ENCODE measurements at regions not wholly inside any gene's neighbourhood (a gene's known extent, or its start where the extent isn't known, plus 50 kb on each side); places are given as distances from the start of the nearest gene placed in this dataset.

DNA sequence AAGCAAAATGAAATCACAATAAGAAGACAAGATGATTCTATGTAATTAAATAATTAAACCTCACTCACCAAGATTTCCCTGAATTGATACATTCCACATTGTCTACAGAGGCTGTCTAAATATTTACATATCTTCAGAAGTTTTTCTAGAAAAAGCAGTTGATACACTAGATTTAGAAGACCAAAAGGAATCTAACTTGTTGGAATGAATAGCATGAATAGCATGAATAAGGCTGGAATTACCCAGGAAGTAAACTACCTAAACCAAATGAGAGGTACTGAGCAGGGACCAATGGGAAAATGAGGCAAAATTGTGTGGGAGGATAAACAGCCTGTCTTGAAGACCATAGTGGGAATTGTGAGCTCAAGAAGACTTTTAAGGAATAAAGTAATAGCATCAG is 479.7 kb downstream of the TXNL1 start:
- no peak for DNase-seq
- no peaks in the 10 kb centered on the region for H4K20me1 ChIP-seq (ENCODE audit: insufficient read depth, low read length)

GRCh38 chr18:56157541-56157940 is 480.9 kb downstream of the TXNL1 start:
- Histone ChIP-seq H3K27me3 (replicated peaks; ENCODE audit: insufficient read depth, low read length) (no peaks in the 10 kb centered on the region), H3K4me1 (ENCODE audit: low read length) (no peaks in the 10 kb centered on the region)
- no peak for DNase-seq

More for the DNA sequence above, 479.7 kb downstream of the TXNL1 start:
- H3F3A ChIP-seq (ENCODE audit: insufficient read depth, low read length) = no peaks in the 10 kb centered on the region
- no peak overlapping the region for H2AFZ ChIP-seq (ENCODE audit: low read length)
- H3K27me3 ChIP-seq (replicated peaks; ENCODE audit: insufficient read depth, low read length) = no peaks in the 10 kb centered on the region
- H3K4me2 ChIP-seq (ENCODE audit: low read depth, low read length) = no peak overlapping the region
- no peaks in the 10 kb centered on the region for H3K9me2 ChIP-seq (replicated peaks; ENCODE audit: insufficient read depth, low read length)
- no peaks in the 10 kb centered on the region for H3K9me3 ChIP-seq (replicated peaks; ENCODE audit: insufficient read depth, low read length)
- TF ChIP-seq EZH2phosphoT487 (IDR thresholded peaks at IDR 0.05; ENCODE audit: low read length) = no peak
- H3K27ac ChIP-seq (ENCODE audit: low read length) = no peak overlapping the region
- H3K4me3 ChIP-seq (ENCODE audit: low read length) = no peak overlapping the region
- H3K4me1 ChIP-seq (ENCODE audit: low read length) = no peaks in the 10 kb centered on the region
- H3K36me3 ChIP-seq (replicated peaks; ENCODE audit: insufficient read depth, low read length) = no peaks in the 10 kb centered on the region
- H3K9ac ChIP-seq (ENCODE audit: low read length) = no peak overlapping the region
- no peaks in the 10 kb centered on the region for H3K79me2 ChIP-seq (ENCODE audit: low read length)

DNA sequence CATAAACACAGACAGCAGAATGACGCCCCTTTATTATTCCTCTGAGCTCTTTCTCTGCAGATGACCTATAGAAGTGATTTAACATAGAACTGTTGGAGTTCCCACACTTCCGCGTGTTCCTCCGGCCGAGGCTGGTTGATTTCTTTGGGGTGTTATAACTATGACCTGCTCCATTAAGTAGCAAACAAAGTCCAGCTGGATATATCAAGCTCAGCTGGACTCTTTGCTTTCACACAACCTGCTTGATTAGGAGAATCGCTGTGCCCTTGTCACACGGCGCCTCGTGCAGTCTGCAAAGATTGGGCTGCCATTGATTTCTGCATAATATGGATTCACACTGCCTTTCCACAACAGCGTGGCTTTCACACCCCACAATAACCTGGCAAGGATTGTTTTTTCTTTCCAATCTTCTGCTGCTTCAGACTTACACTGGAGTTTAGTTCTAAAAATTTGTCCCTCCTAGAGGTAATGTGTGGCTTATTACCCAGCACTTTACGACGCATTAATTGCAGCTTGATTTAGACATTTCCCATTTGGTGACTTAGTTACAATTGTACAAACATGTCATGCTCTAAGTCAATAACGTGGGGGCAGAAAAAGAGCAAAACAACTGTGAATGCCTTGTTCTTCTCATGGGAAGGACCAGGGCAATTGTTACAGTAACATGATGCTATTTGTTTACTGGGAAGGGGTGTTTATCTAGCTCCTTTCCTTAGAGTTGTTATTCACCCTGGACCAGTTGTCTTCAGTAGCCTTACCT is 485.7 kb downstream of the TXNL1 start:
- Histone ChIP-seq H3K4me2 (ENCODE audit: low read depth, low read length) (no peak overlapping the region), H3K79me2 (ENCODE audit: low read length) (no peaks in the 10 kb centered on the region), H3F3A (ENCODE audit: insufficient read depth, low read length) (no peaks in the 10 kb centered on the region), H3K4me1 (ENCODE audit: low read length) (no peaks in the 10 kb centered on the region), H3K4me3 (ENCODE audit: low read length) (no peak overlapping the region), H3K36me3 (replicated peaks; ENCODE audit: insufficient read depth, low read length) (no peaks in the 10 kb centered on the region), H3K9me3 (replicated peaks; ENCODE audit: insufficient read depth, low read length) (no peaks in the 10 kb centered on the region), H3K27ac (ENCODE audit: low read length) (no peak overlapping the region), H3K9ac (ENCODE audit: low read length) (no peak overlapping the region), H2AFZ (ENCODE audit: low read length) (no peak overlapping the region), H3K27me3 (replicated peaks; ENCODE audit: insufficient read depth, low read length) (no peaks in the 10 kb centered on the region), H3K9me2 (replicated peaks; ENCODE audit: insufficient read depth, low read length) (no peaks in the 10 kb centered on the region), H4K20me1 (ENCODE audit: insufficient read depth, low read length) (no peaks in the 10 kb centered on the region)
- TF ChIP-seq, protein P1, sequence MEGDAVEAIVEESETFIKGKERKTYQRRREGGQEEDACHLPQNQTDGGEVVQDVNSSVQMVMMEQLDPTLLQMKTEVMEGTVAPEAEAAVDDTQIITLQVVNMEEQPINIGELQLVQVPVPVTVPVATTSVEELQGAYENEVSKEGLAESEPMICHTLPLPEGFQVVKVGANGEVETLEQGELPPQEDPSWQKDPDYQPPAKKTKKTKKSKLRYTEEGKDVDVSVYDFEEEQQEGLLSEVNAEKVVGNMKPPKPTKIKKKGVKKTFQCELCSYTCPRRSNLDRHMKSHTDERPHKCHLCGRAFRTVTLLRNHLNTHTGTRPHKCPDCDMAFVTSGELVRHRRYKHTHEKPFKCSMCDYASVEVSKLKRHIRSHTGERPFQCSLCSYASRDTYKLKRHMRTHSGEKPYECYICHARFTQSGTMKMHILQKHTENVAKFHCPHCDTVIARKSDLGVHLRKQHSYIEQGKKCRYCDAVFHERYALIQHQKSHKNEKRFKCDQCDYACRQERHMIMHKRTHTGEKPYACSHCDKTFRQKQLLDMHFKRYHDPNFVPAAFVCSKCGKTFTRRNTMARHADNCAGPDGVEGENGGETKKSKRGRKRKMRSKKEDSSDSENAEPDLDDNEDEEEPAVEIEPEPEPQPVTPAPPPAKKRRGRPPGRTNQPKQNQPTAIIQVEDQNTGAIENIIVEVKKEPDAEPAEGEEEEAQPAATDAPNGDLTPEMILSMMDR (IDR thresholded peaks at IDR 0.05; ENCODE audit: low read length) = no peak
- TF ChIP-seq EZH2phosphoT487 (IDR thresholded peaks at IDR 0.05; ENCODE audit: low read length) (no peak), EZH2 (optimal IDR thresholded peaks at IDR 0.05; ENCODE audit: low read depth, low read length) (no peak)
- DNase-seq = no peak

More at GRCh38 chr18:56157541-56157940, 480.9 kb downstream of the TXNL1 start:
- no peak overlapping the region for H3K4me3 ChIP-seq (ENCODE audit: low read length)
- no peaks in the 10 kb centered on the region for H3K36me3 ChIP-seq (replicated peaks; ENCODE audit: insufficient read depth, low read length)
- no peak overlapping the region for H3K4me2 ChIP-seq (ENCODE audit: low read depth, low read length)
- H3K79me2 ChIP-seq (ENCODE audit: low read length) = no peaks in the 10 kb centered on the region
- H3K9me3 ChIP-seq (replicated peaks; ENCODE audit: insufficient read depth, low read length) = no peaks in the 10 kb centered on the region
- TF ChIP-seq EZH2 (optimal IDR thresholded peaks at IDR 0.05; ENCODE audit: low read depth, low read length) (no peak), EZH2phosphoT487 (IDR thresholded peaks at IDR 0.05; ENCODE audit: low read length) (no peak)
- TF ChIP-seq, protein P1 (IDR thresholded peaks at IDR 0.05; ENCODE audit: low read length) = no peak
- H3K27ac ChIP-seq (ENCODE audit: low read length) = no peak overlapping the region
- H3K9ac ChIP-seq (ENCODE audit: low read length) = no peak overlapping the region
- no peak overlapping the region for H2AFZ ChIP-seq (ENCODE audit: low read length)
- no peaks in the 10 kb centered on the region for H3F3A ChIP-seq (ENCODE audit: insufficient read depth, low read length)
- H3K9me2 ChIP-seq (replicated peaks; ENCODE audit: insufficient read depth, low read length) = no peaks in the 10 kb centered on the region
- H4K20me1 ChIP-seq (ENCODE audit: insufficient read depth, low read length) = no peaks in the 10 kb centered on the region

DNA sequence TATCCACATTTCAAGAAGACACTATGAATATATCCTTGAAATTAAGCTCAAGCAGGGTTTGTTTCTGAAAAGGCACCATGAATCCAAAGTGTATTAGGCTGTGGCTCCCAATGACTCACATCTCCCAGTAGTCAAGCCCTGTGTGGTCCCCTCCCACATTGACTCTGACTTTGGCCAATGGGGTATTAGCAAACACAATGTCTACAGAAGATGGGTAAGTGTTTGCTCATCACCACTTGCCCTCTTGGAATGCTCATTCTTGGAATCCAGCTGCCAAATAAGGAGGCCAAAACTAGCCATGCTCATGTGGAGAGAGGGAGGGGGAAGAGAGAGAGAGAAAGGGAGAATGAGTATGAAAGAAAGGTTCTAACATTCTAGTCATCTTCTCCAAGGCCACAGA is 490.0 kb downstream of the TXNL1 start:
- Histone ChIP-seq H4K20me1 (ENCODE audit: insufficient read depth, low read length) (no peaks in the 10 kb centered on the region), H3K27me3 (replicated peaks; ENCODE audit: insufficient read depth, low read length) (no peaks in the 10 kb centered on the region)

More for the DNA sequence above, 490.0 kb downstream of the TXNL1 start:
- H3K4me2 ChIP-seq (ENCODE audit: low read depth, low read length) = no peak overlapping the region
- H3K9me3 ChIP-seq (replicated peaks; ENCODE audit: insufficient read depth, low read length) = no peaks in the 10 kb centered on the region
- H3K9ac ChIP-seq (ENCODE audit: low read length) = no peak overlapping the region
- no peaks in the 10 kb centered on the region for H3K9me2 ChIP-seq (replicated peaks; ENCODE audit: insufficient read depth, low read length)
- TF ChIP-seq EZH2 (optimal IDR thresholded peaks at IDR 0.05; ENCODE audit: low read depth, low read length) (no peak), EZH2phosphoT487 (IDR thresholded peaks at IDR 0.05; ENCODE audit: low read length) (no peak)
- TF ChIP-seq, protein P1 (IDR thresholded peaks at IDR 0.05; ENCODE audit: low read length) = no peak
- no peak overlapping the region for H3K4me3 ChIP-seq (ENCODE audit: low read length)
- no peak for DNase-seq
- H3K4me1 ChIP-seq (ENCODE audit: low read length) = no peaks in the 10 kb centered on the region
- no peak overlapping the region for H3K27ac ChIP-seq (ENCODE audit: low read length)
- no peaks in the 10 kb centered on the region for H3F3A ChIP-seq (ENCODE audit: insufficient read depth, low read length)
- H2AFZ ChIP-seq (ENCODE audit: low read length) = no peak overlapping the region
- H3K79me2 ChIP-seq (ENCODE audit: low read length) = no peaks in the 10 kb centered on the region
- H3K36me3 ChIP-seq (replicated peaks; ENCODE audit: insufficient read depth, low read length) = no peaks in the 10 kb centered on the region

Measured in MM.1S (cell line).